SH-SY5Y (cell line): ENCODE measurements at regions not wholly inside any gene's neighbourhood (a gene's known extent, or its start where the extent isn't known, plus 50 kb on each side); places are given as distances from the start of the nearest gene placed in this dataset.

ENCODE experiments used
- GATA2 ChIP-seq: IDR thresholded peaks from 2 replicates; pipeline ENCODE4 v1.6.1; 2011; ENCODE audit warnings: mild to moderate bottlenecking, low read depth, low read length
- GATA3 ChIP-seq: IDR thresholded peaks from 2 replicates; pipeline ENCODE4 v1.6.1; 2011; ENCODE audit warnings: low read depth, mild to moderate bottlenecking, low read length, moderate library complexity

- TF ChIP-seq GATA2 (no peak), GATA3 (no peak)
These were observed 117.2 kb upstream of the MEIS2 start for GRCh38 chr15:37217567-37217966.
